Endothelial cell of umbilical vein (primary cell): ENCODE measurements at regions not wholly inside any gene's neighbourhood (a gene's known extent, or its start where the extent isn't known, plus 50 kb on each side); places are given as distances from the start of the nearest gene placed in this dataset.

Experiments
- BruUV-seq: library from RNA; stranded (reverse); fragments of 400-500 nt; replicated peaks from 2 replicates; lab custom pipeline; 2021; lab: Mats Ljungman, UMichigan
- CTCF ChIA-PET: fragments of 300-600, 350-600 bp; sonication (Branson Sonifier 250); formaldehyde crosslinking; loops from one replicate; lab custom pipeline; 2021; ENCODE audit warnings: antibody characterized with exemption, inconsistent platforms; lab: Charles Lee
- POLR2A ChIA-PET: fragments of 300-600, 350-600 bp; sonication (Branson Sonifier 250); formaldehyde crosslinking; loops from one replicate; lab custom pipeline; 2021; ENCODE audit warnings: antibody characterized with exemption, inconsistent platforms; lab: Charles Lee
- DNase-seq: peaks from one replicate; pipeline ENCODE4 v3.0.0-alpha.2; 2011; ENCODE audit warnings: low read depth, low spot score
- FAIRE-seq: peaks from 2 replicates; lab custom pipeline; 2011; peaks lifted over from hg19 to GRCh38; lab: Jason Lieb, UNC
- H2AFZ ChIP-seq: 2 replicates; pipeline ENCODE4 v1.6.0; 2012; ENCODE audit warnings: low read depth, low read length, control low read depth, inconsistent platforms
- H3K27ac ChIP-seq: 2 replicates; pipeline ENCODE4 v1.5.1; 2011; ENCODE audit warnings: low read depth, mild to moderate bottlenecking, control low read depth, low read length, moderate library complexity; ENCODE audit not compliant: insufficient read depth
- H3K27me3 ChIP-seq, 2 experiments: 2 replicates each; pipeline versions ENCODE4 v1.6.0 to v1.6.1; 2011; ENCODE audit warnings: low read length in 2 of 2, mixed read lengths in 1 of 2; ENCODE audit not compliant: control insufficient read depth in 2 of 2, insufficient read depth in 2 of 2
- H3K36me3 ChIP-seq, 2 experiments: 2 replicates in 1 of 2; 3 replicates in 1 of 2; pipeline ENCODE4 v1.5.1; 2011; ENCODE audit warnings: low read length in 2 of 2, mild to moderate bottlenecking in 1 of 2, moderate library complexity in 1 of 2; ENCODE audit not compliant: control insufficient read depth in 2 of 2, insufficient read depth in 2 of 2; ENCODE audit errors: extremely low read depth in 1 of 2
- H3K4me1 ChIP-seq: 3 replicates; pipeline ENCODE4 v1.5.1; 2011; ENCODE audit warnings: mild to moderate bottlenecking, low read length; ENCODE audit not compliant: control insufficient read depth, insufficient read depth; ENCODE audit errors: extremely low read depth
- H3K4me2 ChIP-seq: 2 replicates; pipeline ENCODE4 v1.6.1; 2011; ENCODE audit warnings: low read length, control low read depth, mixed read lengths; ENCODE audit not compliant: insufficient read depth
- H3K4me3 ChIP-seq, 3 experiments: fragments of 200-600 bp in 1 of 3; sonication (generic), shearing (Covaris generic) in 1 of 3; replicated peaks in 1 of 3; 2 replicates each; pipeline ENCODE4 v1.5.1; 2011 to 2016; ENCODE audit warnings: control low read depth in 3 of 3, low read length in 3 of 3, mild to moderate bottlenecking in 2 of 3, inconsistent platforms in 1 of 3, low read depth in 1 of 3, moderate library complexity in 1 of 3; ENCODE audit not compliant: insufficient read depth in 1 of 3
- H3K79me2 ChIP-seq: 2 replicates; pipeline ENCODE4 v1.6.0; 2012; ENCODE audit warnings: low read length, inconsistent platforms; ENCODE audit not compliant: control insufficient read depth, insufficient read depth
- H3K9ac ChIP-seq: replicated peaks from 2 replicates; pipeline ENCODE3; 2011; ENCODE audit warnings: low read length, control low read depth; ENCODE audit not compliant: insufficient read depth; ENCODE audit errors: extremely low read depth
- H3K9me1 ChIP-seq: replicated peaks from 3 replicates; pipeline ENCODE4 v1.6.0; 2011; ENCODE audit warnings: mild to moderate bottlenecking, low read length; ENCODE audit not compliant: control insufficient read depth, insufficient read depth; ENCODE audit errors: extremely low read depth
- H3K9me3 ChIP-seq: replicated peaks from 2 replicates; pipeline ENCODE4 v1.5.1; 2012; ENCODE audit warnings: low read length, inconsistent platforms; ENCODE audit not compliant: control insufficient read depth, insufficient read depth
- H4K20me1 ChIP-seq: replicated peaks from 2 replicates; pipeline ENCODE3; 2011; ENCODE audit warnings: mild to moderate bottlenecking, low read length; ENCODE audit not compliant: control insufficient read depth, insufficient read depth; ENCODE audit errors: extremely low read depth
- EZH2 ChIP-seq: IDR thresholded peaks from 2 replicates; pipeline ENCODE4 v1.6.1; 2012; ENCODE audit warnings: borderline replicate concordance, low read depth, mild to moderate bottlenecking, moderate library complexity, low read length, inconsistent platforms; ENCODE audit not compliant: severe bottlenecking
- FOS ChIP-seq: IDR thresholded peaks from 2 replicates; pipeline ENCODE4 v1.6.1; 2011; ENCODE audit warnings: mild to moderate bottlenecking, low read length, moderate library complexity, borderline replicate concordance; ENCODE audit not compliant: insufficient read depth
- GATA2 ChIP-seq: IDR thresholded peaks from 2 replicates; pipeline ENCODE4 v1.7.0; 2011; ENCODE audit warnings: low read depth, mild to moderate bottlenecking, moderate library complexity, mixed read lengths, low read length; ENCODE audit not compliant: insufficient read length, insufficient read depth
- JUN ChIP-seq: IDR thresholded peaks from 2 replicates; pipeline ENCODE4 v1.6.1; 2011; ENCODE audit warnings: borderline replicate concordance, low read depth; ENCODE audit not compliant: insufficient read length, insufficient read depth
- MYC ChIP-seq: IDR thresholded peaks from one replicate; pipeline ENCODE4 v1.6.1; 2011; ENCODE audit warnings: mild to moderate bottlenecking, low read depth, low read length
- POLR2A ChIP-seq: IDR thresholded peaks from 2 replicates; pipeline ENCODE4 v1.6.1; 2012; ENCODE audit warnings: low read depth, mild to moderate bottlenecking, control low read depth, low read length
- POLR2AphosphoS5 ChIP-seq: IDR thresholded peaks from 2 replicates; pipeline ENCODE4 v1.6.1; 2012; ENCODE audit warnings: low read depth, mild to moderate bottlenecking, control low read depth, low read length, moderate library complexity; ENCODE audit not compliant: insufficient read depth
- dilution Hi-C: fragments of 300-500 bp; cut with MboI; formaldehyde crosslinking; loops from one replicate; pipeline ENCODE4 v1.15.0; 2019; ENCODE audit warnings: low sequenced_read_pairs; ENCODE audit not compliant: extremely low pct_ligation_motif_present
- intact Hi-C: fragments of 100-400 bp; cut with micrococcal nuclease; formaldehyde crosslinking; loops from one replicate; pipeline ENCODE4 v1.10.0; 2022
- TF ChIP-seq, protein P1 (sequence below), 2 donors: IDR thresholded peaks; 1 replicate in 1 of 2; 2 replicates in 1 of 2; pipeline ENCODE4 v1.5.1; 2011; ENCODE audit warnings: low read length in 2 of 2, mild to moderate bottlenecking in 2 of 2, moderate library complexity in 2 of 2, control low read depth in 1 of 2, inconsistent platforms in 1 of 2, low read depth in 1 of 2; ENCODE audit not compliant: insufficient read depth in 1 of 2; ENCODE audit errors: extremely low read depth in 1 of 2
- TF ChIP-seq, protein P2 (sequence below): IDR thresholded peaks from 2 replicates; pipeline ENCODE4 v1.6.1; 2011; ENCODE audit not compliant: insufficient read depth, insufficient read length

DNA sequence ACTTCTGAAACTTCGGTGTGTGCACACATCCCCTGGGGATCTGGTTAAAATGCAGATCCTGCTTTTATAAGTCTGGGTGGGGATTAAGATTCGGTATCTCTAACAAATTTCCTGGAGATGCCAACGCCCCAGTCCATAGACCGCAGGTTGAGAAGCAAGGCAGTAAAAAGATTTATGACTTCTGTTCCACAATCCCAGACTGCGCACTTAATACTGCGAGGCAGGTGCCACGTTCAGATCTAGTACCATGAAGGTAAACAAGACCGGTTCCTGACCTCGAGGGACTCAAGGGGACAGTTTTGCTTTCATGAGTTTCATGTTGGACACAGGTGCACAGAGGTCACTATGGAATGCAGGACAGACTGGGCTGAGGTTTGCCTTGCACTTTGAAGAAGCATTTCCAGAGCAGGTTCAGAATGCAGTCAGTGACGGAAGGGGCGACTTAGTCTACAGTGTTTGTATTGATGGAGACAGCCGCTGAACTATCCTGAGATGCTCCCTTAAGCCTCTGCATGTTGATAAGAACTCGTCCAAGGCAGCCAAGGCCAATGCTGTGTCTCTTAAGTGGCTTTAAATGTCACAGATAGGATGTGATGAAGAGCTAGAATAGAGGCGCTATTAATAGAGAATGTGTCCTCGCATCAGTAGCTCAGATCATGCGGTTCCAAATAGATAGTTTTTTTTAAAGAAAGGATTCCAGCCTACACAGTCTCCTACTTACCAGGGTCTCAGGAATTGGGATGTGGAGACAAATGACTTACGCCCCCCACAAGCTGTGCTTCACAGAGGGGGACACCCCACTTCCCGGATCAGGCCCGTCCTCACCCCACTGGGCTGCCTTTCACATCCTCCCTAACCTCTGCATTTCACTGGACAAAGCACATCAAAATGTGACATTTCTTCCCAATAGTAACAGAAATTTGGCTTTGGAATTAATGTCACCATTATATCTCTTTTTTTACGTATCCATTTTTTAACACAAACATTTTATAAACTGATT is 97.1 kb upstream of the IRS2 start:
- H2AFZ ChIP-seq: no peak overlapping the region
- no peaks in the 10 kb centered on the region for H3K27me3 ChIP-seq
- no peak overlapping the region for H3K27ac ChIP-seq
- no peaks in the 10 kb centered on the region for H3K79me2 ChIP-seq
- DNase-seq (no peak), FAIRE-seq (no peak)
- POLR2A ChIA-PET: no interaction called here
- BruUV-seq: no TSS peak
- intact Hi-C loops: no loop called here
- H3K4me1 ChIP-seq: no peaks in the 10 kb centered on the region
- CTCF ChIA-PET: no interaction called here
- H3K9me1 ChIP-seq: no peaks in the 10 kb centered on the region
- no peaks in the 10 kb centered on the region for H3K9me3 ChIP-seq
- H3K9ac ChIP-seq: no peak overlapping the region
- H3K4me3 ChIP-seq: no peak overlapping the region
- H3K36me3 ChIP-seq: no peaks in the 10 kb centered on the region
- TF ChIP-seq POLR2AphosphoS5 (no peak), GATA2 (no peak), POLR2A (no peak), EZH2 (no peak), JUN (no peak), MYC (no peak), FOS (no peak)
- TF ChIP-seq, protein P1, sequence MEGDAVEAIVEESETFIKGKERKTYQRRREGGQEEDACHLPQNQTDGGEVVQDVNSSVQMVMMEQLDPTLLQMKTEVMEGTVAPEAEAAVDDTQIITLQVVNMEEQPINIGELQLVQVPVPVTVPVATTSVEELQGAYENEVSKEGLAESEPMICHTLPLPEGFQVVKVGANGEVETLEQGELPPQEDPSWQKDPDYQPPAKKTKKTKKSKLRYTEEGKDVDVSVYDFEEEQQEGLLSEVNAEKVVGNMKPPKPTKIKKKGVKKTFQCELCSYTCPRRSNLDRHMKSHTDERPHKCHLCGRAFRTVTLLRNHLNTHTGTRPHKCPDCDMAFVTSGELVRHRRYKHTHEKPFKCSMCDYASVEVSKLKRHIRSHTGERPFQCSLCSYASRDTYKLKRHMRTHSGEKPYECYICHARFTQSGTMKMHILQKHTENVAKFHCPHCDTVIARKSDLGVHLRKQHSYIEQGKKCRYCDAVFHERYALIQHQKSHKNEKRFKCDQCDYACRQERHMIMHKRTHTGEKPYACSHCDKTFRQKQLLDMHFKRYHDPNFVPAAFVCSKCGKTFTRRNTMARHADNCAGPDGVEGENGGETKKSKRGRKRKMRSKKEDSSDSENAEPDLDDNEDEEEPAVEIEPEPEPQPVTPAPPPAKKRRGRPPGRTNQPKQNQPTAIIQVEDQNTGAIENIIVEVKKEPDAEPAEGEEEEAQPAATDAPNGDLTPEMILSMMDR (IDR thresholded peaks at IDR 0.05; ENCODE audit: extremely low read depth in 1 of 2, insufficient read depth in 1 of 2, low read depth in 1 of 2, low read length in 2 of 2): no peak
- TF ChIP-seq, protein P2, sequence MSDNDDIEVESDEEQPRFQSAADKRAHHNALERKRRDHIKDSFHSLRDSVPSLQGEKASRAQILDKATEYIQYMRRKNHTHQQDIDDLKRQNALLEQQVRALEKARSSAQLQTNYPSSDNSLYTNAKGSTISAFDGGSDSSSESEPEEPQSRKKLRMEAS: no peak
- no peak overlapping the region for H3K4me2 ChIP-seq
- H4K20me1 ChIP-seq: no peaks in the 10 kb centered on the region
- dilution Hi-C loops: no loop called here
